ENCODE measurements at regions not wholly inside any gene's neighbourhood (a gene's known extent, or its start where the extent isn't known, plus 50 kb on each side); places are given as distances from the start of the nearest gene placed in this dataset.

DNA sequence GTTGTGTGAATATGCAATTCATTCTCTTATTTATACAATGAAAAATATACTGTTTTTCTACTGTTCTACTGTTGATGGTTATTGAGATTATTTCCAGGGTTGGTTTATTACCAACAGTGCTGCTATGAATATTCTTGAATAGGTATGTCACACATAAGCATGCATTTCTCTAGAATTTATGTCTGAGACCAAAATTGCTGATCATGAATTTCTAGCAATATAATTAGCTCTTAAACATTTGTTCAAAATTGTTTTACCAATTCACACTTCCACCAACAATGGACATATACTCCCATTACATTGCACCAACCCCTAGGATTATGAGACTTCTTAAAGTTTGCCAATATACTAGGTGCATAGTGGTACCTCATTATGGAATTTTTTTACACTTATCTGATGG lies 164.1 kb upstream of the KCNQ5 start:
- Histone ChIP-seq H3K4me2 (replicated peaks; ENCODE audit: extremely low read depth, low read length, poor library complexity, severe bottlenecking) (no peak overlapping the region), H3K9ac (ENCODE audit: insufficient read depth, low read length, poor library complexity, severe bottlenecking) (no peak overlapping the region), H3K79me2 (ENCODE audit: insufficient read depth, low read length) (no peaks in the 10 kb centered on the region), H3K4me3 (replicated peaks in 1 of 3; ENCODE audit: low read depth in 2 of 3, low read length in 3 of 3) (no peak overlapping the region), H2AFZ (ENCODE audit: insufficient read depth, low read depth, low read length, poor library complexity, severe bottlenecking) (no peak overlapping the region), H3K4me1 (ENCODE audit: control insufficient read depth in 1 of 2, insufficient read depth in 2 of 2, low read length in 2 of 2) (no peaks in the 10 kb centered on the region), H4K20me1 (ENCODE audit: insufficient read depth, low read length) (no peaks in the 10 kb centered on the region), H3K36me3 (replicated peaks in 1 of 2; ENCODE audit: control insufficient read depth in 1 of 2, insufficient read depth in 2 of 2, low read length in 2 of 2) (no peaks in the 10 kb centered on the region), H3K27me3 (ENCODE audit: control insufficient read depth in 2 of 2, insufficient read depth in 2 of 2, low read length in 2 of 2) (no peaks in the 10 kb centered on the region), H3K9me3 (replicated peaks in 1 of 2; ENCODE audit: control insufficient read depth in 1 of 2, insufficient read depth in 1 of 2, low read length in 2 of 2) (no peaks in the 10 kb centered on the region), H3K27ac (ENCODE audit: low read depth in 1 of 2, low read length in 2 of 2) (no peak overlapping the region)
- H3K27ac Mint-ChIP-seq: no peak overlapping the region
- intact Hi-C loops (cut with micrococcal nuclease): no loop called here
- peaks cover 0 to 2% (median 1%) of the 10 kb centered on the region in 3 donors for H3K27me3 Mint-ChIP-seq (ENCODE audit: low read depth in 3 of 3)
- TF ChIP-seq, protein P1, sequence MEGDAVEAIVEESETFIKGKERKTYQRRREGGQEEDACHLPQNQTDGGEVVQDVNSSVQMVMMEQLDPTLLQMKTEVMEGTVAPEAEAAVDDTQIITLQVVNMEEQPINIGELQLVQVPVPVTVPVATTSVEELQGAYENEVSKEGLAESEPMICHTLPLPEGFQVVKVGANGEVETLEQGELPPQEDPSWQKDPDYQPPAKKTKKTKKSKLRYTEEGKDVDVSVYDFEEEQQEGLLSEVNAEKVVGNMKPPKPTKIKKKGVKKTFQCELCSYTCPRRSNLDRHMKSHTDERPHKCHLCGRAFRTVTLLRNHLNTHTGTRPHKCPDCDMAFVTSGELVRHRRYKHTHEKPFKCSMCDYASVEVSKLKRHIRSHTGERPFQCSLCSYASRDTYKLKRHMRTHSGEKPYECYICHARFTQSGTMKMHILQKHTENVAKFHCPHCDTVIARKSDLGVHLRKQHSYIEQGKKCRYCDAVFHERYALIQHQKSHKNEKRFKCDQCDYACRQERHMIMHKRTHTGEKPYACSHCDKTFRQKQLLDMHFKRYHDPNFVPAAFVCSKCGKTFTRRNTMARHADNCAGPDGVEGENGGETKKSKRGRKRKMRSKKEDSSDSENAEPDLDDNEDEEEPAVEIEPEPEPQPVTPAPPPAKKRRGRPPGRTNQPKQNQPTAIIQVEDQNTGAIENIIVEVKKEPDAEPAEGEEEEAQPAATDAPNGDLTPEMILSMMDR (IDR thresholded peaks at IDR 0.05): no peak
- no peaks in the 10 kb centered on the region for H3K36me3 Mint-ChIP-seq
- no peak overlapping the region for H3K4me3 Mint-ChIP-seq
- DNase-seq: no peak
- H3K9me3 Mint-ChIP-seq: no peaks in the 10 kb centered on the region
- H3K4me1 Mint-ChIP-seq: no peaks in the 10 kb centered on the region

DNA sequence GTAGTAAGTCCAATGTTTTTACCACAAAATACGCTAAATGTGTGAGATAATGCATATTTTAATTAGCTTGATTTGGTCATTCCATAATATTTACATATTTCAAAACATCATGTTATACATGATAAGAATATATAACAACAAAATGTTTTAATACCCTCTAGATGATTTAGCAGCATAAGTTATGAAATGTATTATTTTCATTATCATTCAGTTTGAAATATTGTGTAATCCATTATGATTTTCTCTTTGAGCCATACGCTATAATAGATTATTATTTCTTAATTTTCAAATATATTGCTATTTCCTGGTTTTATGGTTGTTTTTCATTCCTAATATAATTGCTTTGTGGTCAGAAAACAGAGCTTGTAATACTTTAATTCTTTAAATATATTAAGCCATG lies 163.3 kb upstream of the KCNQ5 start:
- Mint-ChIP-seq H3K36me3 (no peaks in the 10 kb centered on the region), H3K9me3 (no peaks in the 10 kb centered on the region), H3K27ac (no peak overlapping the region), H3K27me3 (ENCODE audit: low read depth in 3 of 3) (peaks cover 1 to 2% (median 2%) of the 10 kb centered on the region in 3 donors), H3K4me3 (no peak overlapping the region), H3K4me1 (no peaks in the 10 kb centered on the region)
- intact Hi-C loops (cut with micrococcal nuclease): no loop called here
- Histone ChIP-seq H2AFZ (ENCODE audit: insufficient read depth, low read depth, low read length, poor library complexity, severe bottlenecking) (no peak overlapping the region), H3K27ac (ENCODE audit: low read depth in 1 of 2, low read length in 2 of 2) (no peak overlapping the region), H3K4me1 (ENCODE audit: control insufficient read depth in 1 of 2, insufficient read depth in 2 of 2, low read length in 2 of 2) (no peaks in the 10 kb centered on the region), H4K20me1 (ENCODE audit: insufficient read depth, low read length) (no peaks in the 10 kb centered on the region), H3K79me2 (ENCODE audit: insufficient read depth, low read length) (no peaks in the 10 kb centered on the region), H3K9ac (ENCODE audit: insufficient read depth, low read length, poor library complexity, severe bottlenecking) (no peak overlapping the region), H3K27me3 (ENCODE audit: control insufficient read depth in 2 of 2, insufficient read depth in 2 of 2, low read length in 2 of 2) (no peaks in the 10 kb centered on the region), H3K9me3 (replicated peaks in 1 of 2; ENCODE audit: control insufficient read depth in 1 of 2, insufficient read depth in 1 of 2, low read length in 2 of 2) (no peaks in the 10 kb centered on the region), H3K4me2 (replicated peaks; ENCODE audit: extremely low read depth, low read length, poor library complexity, severe bottlenecking) (no peak overlapping the region), H3K36me3 (replicated peaks in 1 of 2; ENCODE audit: control insufficient read depth in 1 of 2, insufficient read depth in 2 of 2, low read length in 2 of 2) (no peaks in the 10 kb centered on the region), H3K4me3 (replicated peaks in 1 of 3; ENCODE audit: low read depth in 2 of 3, low read length in 3 of 3) (no peak overlapping the region)
- DNase-seq: no peak
- WGBS (ENCODE audit: insufficient coverage): no CpG with 5 or more reads among the region's 2 CpGs
- TF ChIP-seq, protein P1 (IDR thresholded peaks at IDR 0.05): no peak
